ENCODE measurements at regions not wholly inside any gene's neighbourhood (a gene's known extent, or its start where the extent isn't known, plus 50 kb on each side); places are given as distances from the start of the nearest gene placed in this dataset.
"Not testable (repeated sequence)": the region's sequence is repeated elsewhere in the genome, so short reads cannot be mapped to it uniquely, and the experiment has no call there.

DNA sequence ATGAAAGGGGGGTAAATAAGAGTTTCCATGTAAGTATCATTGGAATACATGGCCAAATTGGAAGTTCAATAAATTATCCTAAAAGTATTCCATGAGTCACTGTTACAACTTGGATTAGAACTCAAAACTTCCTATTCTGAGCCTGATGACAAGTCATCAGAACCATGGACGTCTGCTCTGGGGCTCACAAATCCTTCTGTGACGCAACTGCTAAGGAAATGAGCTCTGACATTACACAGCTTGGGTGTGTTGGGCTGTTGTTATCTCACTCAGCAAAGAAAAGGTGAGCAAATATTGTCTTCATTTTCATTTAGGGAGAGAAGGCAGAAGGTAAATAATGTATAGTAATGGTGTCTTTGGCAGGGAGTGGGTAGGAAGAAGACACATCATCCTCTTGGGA lies 214.8 kb upstream of the ADO start:
- DNase-seq (ENCODE audit: low read depth): no peak

DNA sequence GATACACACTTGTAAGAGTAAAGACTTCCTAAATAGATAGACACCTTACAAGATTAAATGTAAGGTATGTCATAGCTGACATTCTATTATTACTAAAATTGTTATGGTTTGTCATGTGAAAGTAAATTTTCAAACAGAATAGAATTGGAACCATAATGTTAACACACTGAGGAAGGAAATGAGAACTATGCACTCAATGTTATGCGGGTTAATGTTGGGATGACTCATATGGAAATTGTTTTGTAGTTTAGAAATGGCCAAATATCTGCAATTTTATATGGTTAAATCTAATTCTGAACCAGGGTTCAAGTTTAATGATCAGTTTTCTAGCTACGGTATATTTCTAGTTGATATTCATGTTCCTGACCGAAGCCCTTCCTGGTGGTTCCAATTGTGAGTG lies 214.2 kb upstream of the ADO start:
- DNase-seq (ENCODE audit: low read depth): no peak

DNA sequence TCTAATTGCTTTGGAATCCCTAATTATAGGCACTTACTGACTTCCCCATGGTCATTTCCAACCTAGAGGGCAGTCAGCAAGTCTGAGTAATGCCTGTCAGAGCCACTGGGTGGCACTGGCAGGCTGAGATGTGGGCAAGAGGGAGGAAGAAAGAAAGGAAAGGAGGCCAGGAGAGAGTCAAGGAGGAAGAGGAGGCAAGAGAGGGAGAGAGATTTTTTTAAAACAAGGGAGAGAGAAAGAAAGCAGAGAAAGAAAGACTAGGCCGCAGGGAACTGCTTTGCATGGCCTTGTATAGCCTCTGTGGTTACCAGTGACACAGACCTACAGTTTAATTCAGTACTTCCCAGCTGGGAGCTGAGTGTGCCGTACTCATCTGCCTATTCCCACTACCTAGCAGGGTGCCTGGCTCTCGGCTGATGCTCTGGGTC lies 210.4 kb upstream of the ADO start:
- no peak for DNase-seq (ENCODE audit: low read depth)

DNA sequence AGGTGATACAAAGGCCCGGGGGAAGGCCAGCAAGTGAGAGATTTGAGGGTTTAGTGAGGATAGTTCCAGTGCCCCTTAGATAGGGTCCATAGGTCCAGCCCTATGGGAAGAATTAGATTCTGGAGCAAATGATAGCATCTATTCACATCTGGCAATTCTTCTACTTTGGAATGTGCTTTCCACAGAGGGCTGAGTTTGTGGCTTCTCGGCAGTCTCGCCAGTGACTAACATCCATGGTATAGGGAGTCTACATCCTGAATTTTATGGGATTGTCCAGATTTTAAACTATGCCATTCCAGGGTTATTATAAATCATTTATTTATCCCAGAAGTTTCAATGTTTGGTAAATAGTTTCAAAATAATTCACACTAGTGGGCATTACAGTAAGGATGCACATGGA lies 207.3 kb upstream of the ADO start:
- DNase-seq (ENCODE audit: low read depth): no peak

DNA sequence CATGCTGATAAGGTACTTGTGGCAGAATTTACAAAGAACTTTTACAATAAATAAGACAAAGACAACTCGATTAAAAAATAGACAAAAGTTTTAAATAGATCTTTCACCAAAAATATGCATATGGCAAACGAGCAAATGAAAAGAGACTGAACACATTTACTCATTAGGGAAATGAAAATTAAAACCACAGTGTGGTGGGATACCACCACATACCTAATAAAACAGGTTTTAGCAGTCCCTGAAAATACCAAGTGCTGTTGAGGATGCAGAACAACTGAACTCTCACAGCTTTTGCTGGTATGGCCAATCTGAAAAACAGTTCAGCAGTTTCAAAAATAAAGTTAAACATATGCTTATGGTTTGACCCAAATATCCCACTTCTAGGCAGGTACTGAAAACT lies 205.4 kb upstream of the ADO start:
- no peak for DNase-seq (ENCODE audit: low read depth)

DNA sequence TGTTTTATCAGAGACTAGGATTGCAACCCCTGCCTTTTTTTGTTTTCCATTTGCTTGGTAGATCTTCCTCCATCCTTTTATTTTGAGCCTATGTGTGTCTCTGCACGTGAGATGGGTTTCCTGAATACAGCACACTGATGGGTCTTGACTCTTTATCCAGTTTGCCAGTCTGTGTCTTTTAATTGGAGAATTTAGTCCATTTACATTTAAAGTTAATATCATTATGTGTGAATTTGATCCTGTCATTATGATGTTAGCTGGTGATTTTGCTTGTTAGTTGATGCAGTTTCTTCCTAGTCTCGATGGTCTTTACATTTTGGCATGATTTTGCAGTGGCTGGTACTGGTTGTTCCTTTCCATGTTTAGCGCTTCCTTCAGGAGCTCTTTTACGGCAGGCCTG lies 198.0 kb upstream of the ADO start:
- not testable (repeated sequence) for DNase-seq (ENCODE audit: low read depth)

DNA sequence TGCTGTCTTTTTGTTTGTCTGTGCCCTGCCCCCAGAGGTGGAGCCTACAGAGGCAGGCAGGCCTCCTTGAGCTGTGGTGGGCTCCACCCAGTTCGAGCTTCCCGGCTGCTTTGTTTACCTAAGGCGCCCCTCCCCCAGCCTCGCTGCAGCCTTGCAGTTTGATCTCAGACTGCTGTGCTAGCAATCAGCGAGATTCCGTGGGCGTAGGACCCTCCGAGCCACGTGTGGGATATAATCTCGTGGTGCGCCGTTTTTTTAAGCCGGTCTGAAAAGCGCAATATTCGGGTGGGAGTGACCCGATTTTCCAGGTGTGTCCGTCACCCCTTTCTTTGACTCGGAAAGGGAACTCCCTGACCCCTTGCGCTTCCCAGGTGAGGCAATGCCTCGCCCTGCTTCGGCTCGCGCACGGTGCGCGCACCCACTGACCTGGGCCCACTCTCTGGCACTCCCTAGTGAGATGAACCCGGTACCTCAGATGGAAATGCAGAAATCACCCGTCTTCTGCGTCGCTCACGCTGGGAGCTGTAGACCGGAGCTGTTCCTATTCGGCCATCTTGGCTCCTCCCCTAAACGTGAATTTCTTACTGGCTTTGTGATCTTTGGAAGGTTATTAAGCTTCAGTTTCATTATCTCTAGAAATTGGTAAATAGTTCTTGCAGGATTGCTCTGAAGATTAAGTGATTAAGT lies 196.2 kb upstream of the ADO start:
- DNase-seq (ENCODE audit: low read depth): not testable (repeated sequence)

DNA sequence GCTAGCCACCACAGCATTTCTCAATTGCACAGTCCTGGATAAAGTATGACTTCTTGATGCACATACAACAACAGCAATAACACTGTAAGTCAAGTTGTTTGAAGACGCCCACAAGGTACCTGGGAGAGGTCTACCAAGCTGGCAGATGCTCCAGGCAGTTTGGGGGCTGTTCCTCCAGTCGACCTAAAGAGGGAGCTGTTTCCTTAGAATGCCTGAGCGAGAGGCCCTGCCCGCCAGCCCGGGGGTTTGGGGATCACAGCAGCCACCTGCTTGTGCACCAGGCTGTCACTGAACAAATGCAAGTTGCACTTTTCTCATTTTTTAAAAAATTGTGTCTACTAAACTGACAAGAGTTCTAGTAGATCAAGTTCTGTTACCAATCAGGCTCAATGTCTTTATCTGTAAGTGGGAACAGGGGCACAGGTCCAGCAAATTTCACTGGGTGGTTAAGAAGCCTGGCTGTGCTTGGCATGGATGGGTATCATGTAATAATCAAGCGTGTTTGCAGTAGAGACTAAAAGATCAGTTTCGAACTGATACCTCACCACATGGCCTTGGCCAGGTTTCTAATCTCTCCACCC lies 193.8 kb upstream of the ADO start:
- no peak for DNase-seq (ENCODE audit: low read depth)

DNA sequence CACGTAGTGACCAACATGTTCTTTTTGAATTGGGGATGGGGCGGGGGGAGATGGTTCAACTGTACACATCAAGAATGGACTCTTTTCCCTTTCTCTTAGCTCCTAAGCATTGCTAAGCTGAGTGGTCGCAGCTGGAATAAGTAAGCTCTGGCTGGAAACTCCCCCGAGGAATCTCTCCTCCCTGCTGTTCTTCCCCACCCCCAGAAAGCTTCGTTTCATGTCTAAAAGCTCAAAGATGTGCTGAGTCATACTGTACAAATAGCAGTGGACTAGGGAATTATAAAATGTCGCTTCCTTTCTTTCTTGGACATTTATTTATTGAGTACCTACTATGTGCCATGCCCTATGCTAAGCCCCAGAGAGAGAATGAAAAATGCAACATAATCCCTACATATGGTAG lies 191.1 kb upstream of the ADO start:
- no peak for DNase-seq (ENCODE audit: low read depth)

DNA sequence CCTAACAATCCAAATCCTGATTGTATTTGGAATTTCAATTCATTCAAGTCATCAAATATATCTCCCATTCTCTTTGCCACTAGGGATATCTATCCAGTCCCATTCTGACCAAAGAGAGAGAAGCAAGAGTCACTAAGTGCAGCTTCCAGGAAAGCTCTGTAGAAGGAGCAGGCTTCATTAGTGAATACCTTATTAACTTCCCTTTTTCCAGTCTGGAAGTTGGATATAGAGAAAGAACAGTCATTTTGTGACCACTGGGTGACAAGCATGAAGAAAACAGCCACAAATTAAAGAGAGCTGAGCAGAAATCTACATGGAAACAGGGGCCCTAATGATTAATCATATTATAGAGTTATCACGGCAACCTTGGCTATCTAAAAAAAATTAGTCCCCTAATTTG lies 190.7 kb upstream of the ADO start:
- no peak for DNase-seq (ENCODE audit: low read depth)

DNA sequence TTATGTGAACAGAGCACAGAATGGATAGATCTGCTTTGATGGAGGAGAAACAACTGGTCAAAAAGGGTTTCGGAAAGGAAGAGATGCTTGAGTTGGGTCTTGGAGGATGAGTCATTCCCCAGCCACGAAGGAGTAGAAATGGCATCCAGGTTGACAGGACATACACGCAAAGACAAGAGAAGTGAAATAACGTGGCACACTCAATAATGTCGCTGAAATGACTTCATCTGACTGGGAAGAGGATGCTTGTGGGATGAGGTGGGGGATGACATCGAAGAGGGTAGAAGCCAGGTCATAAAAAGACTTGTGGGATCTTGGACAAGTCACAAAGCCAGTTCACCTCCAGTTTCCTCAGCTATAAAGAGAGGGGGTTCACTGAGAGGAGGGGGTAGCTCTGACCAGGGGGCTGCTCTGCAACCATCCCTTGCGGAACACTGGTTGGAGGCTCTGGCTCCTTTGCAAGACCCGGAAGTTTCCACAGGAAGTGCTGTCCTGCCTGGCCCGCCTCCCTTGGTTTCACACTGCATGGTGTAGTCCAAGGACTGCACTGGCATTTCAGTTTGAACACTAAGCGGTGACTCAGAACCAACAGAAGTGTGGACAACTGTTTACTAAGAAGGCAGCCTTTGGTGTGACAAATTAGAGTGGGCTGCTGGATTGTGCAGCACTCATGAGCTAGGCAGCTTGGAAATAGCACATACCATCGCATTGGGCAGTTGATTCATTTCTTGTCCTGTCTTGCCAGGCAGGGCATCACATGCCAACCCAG lies 189.9 kb upstream of the ADO start:
- DNase-seq (ENCODE audit: low read depth): no peak

DNA sequence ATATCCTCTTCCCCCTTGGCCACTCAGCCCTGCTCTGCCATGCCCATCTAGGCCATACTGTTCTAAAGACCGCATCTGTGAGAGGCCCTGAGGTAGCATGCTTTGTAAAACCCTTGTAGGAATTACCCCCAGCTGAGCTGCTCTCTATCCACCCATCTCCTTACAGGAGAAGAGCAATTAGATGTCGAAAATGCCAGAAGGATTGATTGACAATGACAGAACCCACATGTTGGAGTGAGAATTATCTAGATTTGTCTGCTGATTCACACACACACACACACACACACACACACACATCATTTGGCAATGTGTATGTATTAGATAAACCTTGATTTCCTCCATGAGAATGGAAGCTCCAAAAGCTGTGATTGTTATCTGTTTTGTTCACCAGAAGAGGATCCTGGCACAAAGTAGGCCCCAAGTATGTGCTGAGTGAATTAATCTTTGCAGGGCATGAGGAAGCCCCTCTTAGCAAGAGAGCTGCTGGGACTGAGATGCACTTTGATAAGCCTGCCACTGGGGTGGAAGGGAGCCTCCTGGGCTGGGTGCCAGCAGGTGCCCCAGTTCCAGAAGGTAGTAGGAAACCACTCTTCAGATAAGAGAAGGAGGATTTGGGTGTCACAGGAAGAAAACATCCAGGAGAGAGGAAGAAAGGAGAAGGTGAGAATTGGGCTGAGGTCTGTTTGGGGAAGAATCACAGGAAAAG lies 187.5 kb upstream of the ADO start:
- no peak for DNase-seq (ENCODE audit: low read depth)

DNA sequence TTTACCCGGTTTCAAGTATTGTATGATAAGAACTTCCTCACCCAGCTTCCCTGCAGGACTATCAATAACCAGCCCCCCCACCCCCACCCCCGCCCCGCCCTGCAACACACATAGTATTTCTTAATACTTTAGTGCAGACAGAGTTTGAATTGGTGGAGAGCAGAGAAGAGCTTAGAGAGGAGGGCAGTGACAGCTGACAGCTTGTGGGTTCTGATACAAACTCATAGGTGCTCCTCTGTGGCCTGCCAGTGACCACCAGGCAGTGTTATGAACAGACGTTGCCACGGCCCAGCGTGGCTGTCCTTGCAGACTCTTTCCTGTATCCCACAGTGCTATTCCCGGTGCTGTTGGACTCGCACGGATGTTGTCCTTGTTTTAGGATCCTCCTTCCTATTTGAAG lies 186.9 kb upstream of the ADO start:
- DNase-seq (ENCODE audit: low read depth): no peak

DNA sequence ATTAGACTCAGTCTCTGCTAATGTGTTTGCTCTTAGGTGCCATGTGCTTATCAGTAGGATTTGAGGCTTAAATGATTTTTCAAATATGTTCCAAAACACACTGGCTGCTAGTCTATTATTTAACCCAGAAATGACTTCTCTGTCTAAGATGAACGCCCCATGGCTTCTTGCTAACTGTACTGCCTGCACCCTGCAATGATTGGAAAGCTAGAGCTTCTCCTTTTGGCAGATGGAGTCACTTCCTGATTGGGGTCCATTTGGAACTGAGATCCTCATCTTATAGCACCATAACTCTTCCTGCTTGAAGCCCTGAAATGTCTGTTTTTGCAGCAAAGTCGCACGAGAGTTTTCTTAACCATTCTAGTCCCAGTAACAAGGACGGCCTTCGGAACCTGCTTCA lies 186.5 kb upstream of the ADO start:
- no peak for DNase-seq (ENCODE audit: low read depth)

DNA sequence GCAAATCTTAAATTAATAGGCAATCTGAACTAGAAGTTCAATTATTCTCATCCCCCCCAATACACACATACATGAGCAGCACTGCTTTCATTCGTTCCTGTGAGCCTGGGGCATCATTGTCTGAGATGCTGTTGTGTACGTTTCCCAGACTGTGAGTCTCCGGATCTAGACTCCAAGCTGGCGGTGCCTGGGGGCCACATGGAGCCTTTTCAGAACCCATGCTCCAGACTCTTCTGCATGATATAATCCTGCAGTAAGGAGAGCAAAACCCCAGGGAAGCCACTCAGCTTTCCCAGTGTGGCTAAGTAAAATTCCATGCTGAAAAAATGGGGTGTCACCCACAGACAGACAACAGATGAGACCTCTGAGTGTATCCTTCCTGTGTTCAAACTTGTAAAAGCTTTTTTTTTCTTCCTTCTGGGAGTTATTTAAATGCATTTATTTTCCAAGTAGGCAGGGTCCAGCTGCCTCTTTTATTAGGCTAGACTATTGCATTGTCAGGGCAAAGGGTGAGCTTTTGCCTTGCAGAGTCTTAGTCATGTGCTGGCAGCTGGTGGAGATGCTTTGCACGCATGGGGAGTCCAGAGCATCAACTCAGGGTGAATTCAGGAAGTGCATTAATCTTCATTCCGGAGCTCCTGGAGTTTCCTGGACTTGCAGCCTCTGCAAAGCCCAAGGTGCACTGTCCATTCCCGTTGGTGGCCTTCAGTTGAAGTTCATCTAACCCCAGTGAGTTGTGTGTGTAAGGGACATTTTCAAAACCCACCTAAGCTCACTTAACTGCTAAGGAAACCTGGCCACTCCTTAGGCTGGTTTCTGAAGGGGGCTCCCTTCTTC lies 185.7 kb upstream of the ADO start:
- peak; percentile 91 for DNase-seq (ENCODE audit: low read depth)

DNA sequence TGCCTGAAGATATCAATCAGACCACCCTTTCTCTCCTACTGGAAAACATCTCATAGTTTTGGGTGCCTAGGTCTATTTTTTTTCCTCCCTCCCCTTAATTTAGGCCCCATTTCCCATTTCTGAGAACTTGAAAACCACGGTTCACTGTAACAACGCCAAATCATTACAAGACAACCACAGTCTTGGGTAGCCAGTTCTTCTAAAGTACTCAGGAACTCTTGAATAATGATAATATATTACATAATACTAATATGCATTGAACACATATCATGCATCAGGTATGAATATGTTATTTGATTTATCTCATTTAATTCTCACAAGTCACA lies 185.1 kb upstream of the ADO start:
- DNase-seq (ENCODE audit: low read depth): no peak

DNA sequence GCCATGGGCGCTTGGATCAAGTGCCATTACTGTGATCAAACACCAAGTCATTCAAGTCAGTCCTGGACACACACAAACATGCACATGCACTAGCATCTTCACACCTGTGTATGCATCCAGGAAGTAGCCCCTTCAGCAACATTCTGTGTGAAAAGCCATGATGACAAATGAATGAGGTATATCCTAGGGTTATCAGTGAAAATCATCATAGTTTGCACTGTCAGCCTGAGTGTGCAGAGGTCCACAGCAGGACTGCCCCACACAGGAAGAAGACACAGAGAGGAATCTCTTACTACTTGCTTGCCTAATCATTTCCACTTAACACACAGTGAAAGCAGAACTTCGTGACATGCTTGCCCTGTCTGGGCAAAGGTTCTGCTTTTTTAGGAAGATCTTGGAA lies 184.0 kb upstream of the ADO start:
- DNase-seq (ENCODE audit: low read depth): no peak

DNA sequence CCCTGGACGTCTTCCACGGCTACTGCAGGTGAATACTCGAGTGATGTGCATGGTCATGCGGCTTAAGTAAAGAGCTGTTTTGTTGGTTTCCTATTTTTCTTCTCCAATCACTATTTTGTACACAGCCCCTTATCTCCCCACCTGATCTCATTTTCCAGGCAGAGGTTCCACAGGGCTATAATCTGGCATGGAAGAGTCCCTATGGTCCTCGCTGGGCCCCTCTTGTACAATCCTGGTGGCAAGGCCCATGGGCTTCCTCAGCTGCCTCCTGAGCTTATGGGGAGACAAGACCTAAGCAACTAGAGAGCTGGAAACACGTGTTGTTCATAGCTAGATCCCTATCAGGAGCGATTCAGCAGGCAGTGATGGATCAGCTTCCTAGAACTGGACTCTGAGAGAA lies 181.3 kb upstream of the ADO start:
- DNase-seq (ENCODE audit: low read depth): no peak

DNA sequence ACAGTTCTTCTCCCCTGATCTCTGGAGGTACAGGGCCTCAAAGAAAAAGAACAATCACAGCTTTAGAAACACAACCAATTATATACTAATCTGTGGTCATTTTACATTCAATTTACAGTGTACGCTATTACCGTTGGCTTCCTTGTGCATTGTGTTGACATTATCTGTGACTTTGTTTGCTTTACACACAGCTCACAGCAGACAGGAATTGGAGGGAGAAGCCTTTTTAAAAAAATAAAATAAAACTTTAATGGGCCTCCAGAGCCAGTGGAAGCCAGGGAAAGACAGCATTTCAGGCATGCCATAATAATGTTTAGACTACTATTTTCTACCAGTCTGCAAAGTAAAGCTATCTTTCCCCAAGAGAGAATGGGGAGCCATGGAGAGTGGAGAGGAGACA lies 179.0 kb upstream of the ADO start:
- no peak for DNase-seq (ENCODE audit: low read depth)

DNA sequence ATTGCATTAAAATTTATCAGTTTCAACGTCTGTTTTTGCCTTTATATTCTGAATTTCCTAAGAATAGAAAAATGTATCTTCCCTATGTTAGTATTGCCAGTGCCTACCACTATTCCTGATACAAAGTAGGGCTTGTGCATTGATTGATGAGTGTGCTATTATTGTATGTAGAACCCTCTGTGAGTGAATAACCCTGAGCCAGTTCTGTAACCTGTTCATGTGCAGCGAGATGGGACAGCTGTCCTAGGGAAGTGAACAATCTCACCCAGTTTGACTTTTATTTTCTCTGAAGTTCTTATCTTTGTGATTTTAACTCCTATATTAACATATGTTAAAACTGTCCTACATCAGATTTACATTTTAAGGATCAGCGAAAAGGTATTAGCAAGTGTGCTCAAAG lies 178.4 kb upstream of the ADO start:
- no peak for DNase-seq (ENCODE audit: low read depth)

DNA sequence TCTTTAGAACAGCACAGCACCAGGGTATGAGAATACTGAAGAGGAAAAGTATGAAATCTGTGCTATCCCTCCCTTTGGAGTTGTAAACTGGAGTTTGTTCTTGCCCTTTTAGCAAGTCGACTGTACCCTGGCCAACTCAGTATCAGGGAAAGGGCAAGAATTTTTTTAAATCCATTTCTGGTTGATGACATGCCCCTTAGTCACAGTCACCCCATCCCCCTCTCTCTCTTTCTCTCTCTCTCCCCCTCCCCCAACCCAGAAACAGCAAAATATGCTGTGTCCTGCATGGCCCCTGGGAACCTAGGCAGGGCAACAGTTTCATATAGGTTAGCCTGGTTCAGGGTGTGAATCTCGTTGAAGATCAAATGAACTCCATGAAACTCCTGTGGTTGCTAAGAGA lies 177.7 kb upstream of the ADO start:
- no peak for DNase-seq (ENCODE audit: low read depth)

DNA sequence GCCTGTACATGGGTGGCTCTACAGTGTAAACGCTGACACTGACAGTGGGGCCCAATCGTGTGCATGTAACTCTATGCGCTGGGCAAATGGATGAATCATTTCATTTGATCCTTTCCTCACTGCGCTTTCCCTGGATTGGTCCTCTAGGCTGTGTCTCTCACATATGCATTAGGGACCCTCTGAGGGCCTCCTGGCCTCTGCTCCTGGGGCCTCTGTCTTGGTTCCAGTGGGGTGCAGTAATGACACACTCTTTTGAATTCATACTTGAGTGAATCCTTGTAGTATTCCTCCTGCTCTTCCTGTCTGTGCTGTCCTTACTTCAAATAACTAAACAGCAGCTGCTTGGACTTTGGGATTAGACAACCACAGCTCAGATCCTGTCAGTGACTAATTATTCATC lies 176.5 kb upstream of the ADO start:
- DNase-seq (ENCODE audit: low read depth): no peak
